HepG2 (cell line): ENCODE measurements at regions not wholly inside any gene's neighbourhood (a gene's known extent, or its start where the extent isn't known, plus 50 kb on each side); places are given as distances from the start of the nearest gene placed in this dataset.
"Not testable (repeated sequence)": the region's sequence is repeated elsewhere in the genome, so short reads cannot be mapped to it uniquely, and the experiment has no call there.

Experiments used
- BRCA1 ChIP-seq: sonication (generic); formaldehyde crosslinking; IDR thresholded peaks from 2 replicates; pipeline ENCODE4 v1.4.0; 2020; ENCODE audit warnings: missing genetic modification reagents
- FOXP1 ChIP-seq, 2 experiments: fragments of 450-650 bp in 1 of 2; IDR thresholded peaks; 2 replicates each; pipeline ENCODE4 v1.6.1; 2017 to 2018; ENCODE audit warnings: antibody characterized with exemption in 1 of 2
- GTF3A ChIP-seq: sonication (generic); formaldehyde crosslinking; conservative IDR thresholded peaks from 2 replicates; pipeline ENCODE4 v1.4.0; 2020; ENCODE audit warnings: mild to moderate bottlenecking, missing genetic modification reagents
- HIVEP1 ChIP-seq: sonication (generic); formaldehyde crosslinking; IDR thresholded peaks from 2 replicates; pipeline ENCODE4 v1.4.0; 2020; ENCODE audit warnings: mild to moderate bottlenecking, missing genetic modification reagents
- HNF4A ChIP-seq: sonication (generic); formaldehyde crosslinking; IDR thresholded peaks from 2 replicates; pipeline ENCODE4 v1.4.0; 2020; ENCODE audit warnings: missing genetic modification reagents
- MYC ChIP-seq: sonication (generic); formaldehyde crosslinking; IDR thresholded peaks from 2 replicates; pipeline ENCODE4 v1.9.0; 2021; ENCODE audit warnings: missing genetic modification reagents, borderline replicate concordance
- NFE2 ChIP-seq: sonication (generic); formaldehyde crosslinking; IDR thresholded peaks from 2 replicates; pipeline ENCODE4 v1.4.0; 2020; ENCODE audit warnings: missing genetic modification reagents
- POLR2A ChIP-seq, 2 experiments: IDR thresholded peaks; 2 replicates each; pipeline ENCODE4 v1.6.1; 2011; ENCODE audit warnings: low read depth in 2 of 2, low read length in 2 of 2, mild to moderate bottlenecking in 1 of 2, moderate library complexity in 1 of 2; ENCODE audit not compliant: insufficient read depth in 1 of 2
- TCF7L2 ChIP-seq: IDR thresholded peaks from 2 replicates; pipeline ENCODE4 v1.6.1; 2011; ENCODE audit warnings: mild to moderate bottlenecking, low read depth, low read length, moderate library complexity
- ZNF841 ChIP-seq: sonication (generic); formaldehyde crosslinking; IDR thresholded peaks from 2 replicates; pipeline ENCODE4 v1.8.1; 2023; ENCODE audit warnings: missing genetic modification reagents, borderline replicate concordance
- TF ChIP-seq, protein P1 (sequence below): sonication (generic); formaldehyde crosslinking; IDR thresholded peaks from 2 replicates; pipeline ENCODE4 v1.8.0; 2022; ENCODE audit warnings: missing genetic modification reagents, mild to moderate bottlenecking, borderline replicate concordance

DNA sequence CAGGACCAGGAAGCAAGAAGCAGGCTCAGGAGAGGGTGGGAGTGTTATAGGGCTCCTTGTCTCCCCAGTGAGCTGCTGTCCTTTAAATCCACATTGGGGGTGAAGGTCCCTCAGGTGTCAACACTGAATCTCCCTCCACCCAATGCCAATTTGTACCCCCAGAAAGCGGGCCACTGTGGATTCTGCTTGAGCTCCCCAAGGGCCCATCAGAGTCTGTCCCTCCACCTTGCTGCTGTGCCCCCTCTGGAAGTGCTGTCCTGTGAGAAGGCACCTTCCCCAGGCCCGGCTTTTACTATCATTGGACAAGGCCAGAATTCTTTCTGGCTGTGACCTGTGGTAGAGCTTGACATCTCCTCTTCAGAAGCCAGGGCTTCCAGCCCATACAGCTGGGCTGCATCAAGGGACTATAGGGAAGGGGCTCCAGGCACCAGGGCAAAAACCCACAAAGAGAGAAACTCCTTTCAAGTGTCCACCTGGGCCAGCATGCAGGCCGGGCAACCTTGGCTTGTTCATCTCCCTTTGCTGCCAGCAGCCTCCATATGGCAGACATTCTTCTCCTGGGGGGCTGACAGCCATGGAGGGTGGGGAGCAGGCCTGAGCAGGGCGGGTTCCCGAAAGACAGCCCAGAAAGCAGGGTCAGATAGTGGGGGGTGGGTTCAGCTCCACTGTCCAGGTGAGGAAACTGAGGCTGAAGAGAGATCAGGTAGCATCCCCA is 63.7 kb upstream of the TAMM41 start:
- TF ChIP-seq TCF7L2; NFE2 (CRISPR knock-in tag); FOXP1 (IDR thresholded peaks at IDR 0.05); FOXP1 (CRISPR knock-in tag; IDR thresholded peaks at IDR 0.05); ZNF841 (CRISPR knock-in tag); HNF4A; POLR2A (IDR thresholded peaks at IDR 0.05; ENCODE audit: insufficient read depth in 1 of 2, low read depth in 2 of 2, low read length in 2 of 2); GTF3A (CRISPR knock-in tag); BRCA1 (CRISPR knock-in tag); MYC (CRISPR knock-in tag); HIVEP1 (CRISPR knock-in tag): not testable (repeated sequence)
- TF ChIP-seq, protein P1, sequence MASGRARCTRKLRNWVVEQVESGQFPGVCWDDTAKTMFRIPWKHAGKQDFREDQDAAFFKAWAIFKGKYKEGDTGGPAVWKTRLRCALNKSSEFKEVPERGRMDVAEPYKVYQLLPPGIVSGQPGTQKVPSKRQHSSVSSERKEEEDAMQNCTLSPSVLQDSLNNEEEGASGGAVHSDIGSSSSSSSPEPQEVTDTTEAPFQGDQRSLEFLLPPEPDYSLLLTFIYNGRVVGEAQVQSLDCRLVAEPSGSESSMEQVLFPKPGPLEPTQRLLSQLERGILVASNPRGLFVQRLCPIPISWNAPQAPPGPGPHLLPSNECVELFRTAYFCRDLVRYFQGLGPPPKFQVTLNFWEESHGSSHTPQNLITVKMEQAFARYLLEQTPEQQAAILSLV: not testable (repeated sequence)
